MG63 (cell line): ENCODE measurements at regions not wholly inside any gene's neighbourhood (a gene's known extent, or its start where the extent isn't known, plus 50 kb on each side); places are given as distances from the start of the nearest gene placed in this dataset.

Source experiments
- DNase-seq: peaks from one replicate; pipeline ENCODE4 v3.0.0-alpha.2; 2020
- H3K27me3 ChIP-seq: fragments of 250-450 bp; sonication (Bioruptor Pico); 2 replicates; pipeline ENCODE4 v1.5.1; 2020; ENCODE audit warnings: mild to moderate bottlenecking, moderate library complexity
- H3K36me3 ChIP-seq: fragments of 250-450 bp; sonication (Bioruptor Pico); 2 replicates; pipeline ENCODE4 v1.5.1; 2020; ENCODE audit warnings: mild to moderate bottlenecking, moderate library complexity
- H3K4me3 ChIP-seq: fragments of 250-450 bp; sonication (Bioruptor Pico); 2 replicates; pipeline ENCODE4 v1.5.1; 2020; ENCODE audit warnings: mild to moderate bottlenecking, moderate library complexity
- H3K9me3 ChIP-seq: fragments of 250-450 bp; sonication (Bioruptor Pico); 2 replicates; pipeline ENCODE4 v1.5.1; 2020; ENCODE audit warnings: mild to moderate bottlenecking, moderate library complexity

DNA sequence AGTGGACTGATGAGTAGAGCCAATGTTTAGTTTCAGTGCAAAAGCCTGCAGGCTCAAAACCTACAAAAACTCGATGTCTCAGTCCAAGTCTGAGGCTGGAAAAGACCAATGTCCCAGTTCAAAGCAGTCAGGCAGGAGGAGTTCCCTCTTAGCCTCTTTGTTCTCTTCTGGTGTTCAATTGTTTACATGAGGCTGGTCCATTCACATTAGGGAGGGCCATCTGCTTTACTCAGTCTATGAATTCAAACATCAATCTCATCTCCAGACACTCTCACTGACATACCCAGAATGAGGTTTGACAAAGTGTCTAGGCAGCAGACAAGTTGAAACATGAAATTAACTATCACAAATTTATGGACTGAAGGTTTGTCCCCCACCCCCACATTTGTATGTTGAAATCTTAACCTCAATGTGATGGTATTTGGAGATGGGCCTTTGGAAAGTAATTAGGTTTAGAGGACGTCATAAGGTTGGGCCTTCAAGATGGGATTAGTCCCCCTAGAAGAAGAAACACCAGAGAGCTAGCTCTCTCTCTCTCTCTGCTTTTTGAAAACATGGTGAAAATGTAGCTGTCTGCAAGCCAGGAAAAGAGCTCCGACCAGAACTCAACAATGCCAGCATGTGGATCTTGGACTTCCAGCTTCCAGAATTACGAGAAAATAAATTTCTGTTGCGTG is 438.5 kb upstream of the RGMA start:
- no peak for DNase-seq
- H3K4me3 ChIP-seq = no peak overlapping the region
- H3K36me3 ChIP-seq = no peaks in the 10 kb centered on the region
- no peaks in the 10 kb centered on the region for H3K9me3 ChIP-seq
- peaks cover 28% of the 10 kb centered on the region for H3K27me3 ChIP-seq

DNA sequence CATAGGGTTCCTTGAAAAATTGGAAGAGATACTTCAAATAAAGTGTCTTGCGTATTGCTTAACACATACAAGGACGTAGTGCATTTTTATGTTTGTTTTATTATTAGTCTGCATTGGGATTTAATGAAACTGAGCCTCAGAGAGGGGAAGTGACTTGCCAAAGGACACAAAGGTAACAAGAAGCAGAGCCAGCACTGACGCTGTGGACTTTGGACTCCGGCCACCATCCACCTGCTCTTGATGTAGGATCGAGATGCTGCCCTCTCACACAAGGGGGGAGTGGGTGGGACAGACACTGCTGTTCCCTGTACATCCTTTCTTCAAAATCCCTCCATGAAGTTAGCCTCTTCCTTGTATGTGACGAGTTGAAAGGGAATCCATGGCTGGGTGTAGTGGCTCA is 435.4 kb upstream of the RGMA start:
- peaks cover 42% of the 10 kb centered on the region for H3K27me3 ChIP-seq
- no peaks in the 10 kb centered on the region for H3K36me3 ChIP-seq
- DNase-seq = no peak
- H3K9me3 ChIP-seq = no peaks in the 10 kb centered on the region
- H3K4me3 ChIP-seq = no peak overlapping the region

GRCh38 chr15:93523481-93523880 is 434.5 kb upstream of the RGMA start:
- Histone ChIP-seq H3K4me3 (no peak overlapping the region), H3K36me3 (no peaks in the 10 kb centered on the region), H3K9me3 (no peaks in the 10 kb centered on the region), H3K27me3 (peaks cover 48% of the 10 kb centered on the region)
- DNase-seq = peak; percentile 82

GRCh38 chr15:93520206-93520605 is 431.2 kb upstream of the RGMA start:
- Histone ChIP-seq H3K27me3 (peaks cover 34% of the 10 kb centered on the region), H3K9me3 (no peaks in the 10 kb centered on the region), H3K36me3 (no peaks in the 10 kb centered on the region), H3K4me3 (no peak overlapping the region)
- no peak for DNase-seq

- Histone ChIP-seq H3K36me3 (no peaks in the 10 kb centered on the region), H3K27me3 (peaks cover 34% of the 10 kb centered on the region), H3K4me3 (no peak overlapping the region), H3K9me3 (no peaks in the 10 kb centered on the region)
- no peak for DNase-seq
Measured at GRCh38 chr15:93519599-93519998, 430.6 kb upstream of the RGMA start.

- Histone ChIP-seq H3K36me3 (no peaks in the 10 kb centered on the region), H3K4me3 (no peak overlapping the region), H3K27me3 (peaks cover 39% of the 10 kb centered on the region), H3K9me3 (no peaks in the 10 kb centered on the region)
- no peak for DNase-seq
Measured at GRCh38 chr15:93517176-93517575, 428.2 kb upstream of the RGMA start.

GRCh38 chr15:93515256-93516051 is 426.4 kb upstream of the RGMA start:
- peaks cover 29% of the 10 kb centered on the region for H3K27me3 ChIP-seq
- no peak overlapping the region for H3K4me3 ChIP-seq
- H3K36me3 ChIP-seq = no peaks in the 10 kb centered on the region
- no peaks in the 10 kb centered on the region for H3K9me3 ChIP-seq
- DNase-seq = peak; percentile 24

DNA sequence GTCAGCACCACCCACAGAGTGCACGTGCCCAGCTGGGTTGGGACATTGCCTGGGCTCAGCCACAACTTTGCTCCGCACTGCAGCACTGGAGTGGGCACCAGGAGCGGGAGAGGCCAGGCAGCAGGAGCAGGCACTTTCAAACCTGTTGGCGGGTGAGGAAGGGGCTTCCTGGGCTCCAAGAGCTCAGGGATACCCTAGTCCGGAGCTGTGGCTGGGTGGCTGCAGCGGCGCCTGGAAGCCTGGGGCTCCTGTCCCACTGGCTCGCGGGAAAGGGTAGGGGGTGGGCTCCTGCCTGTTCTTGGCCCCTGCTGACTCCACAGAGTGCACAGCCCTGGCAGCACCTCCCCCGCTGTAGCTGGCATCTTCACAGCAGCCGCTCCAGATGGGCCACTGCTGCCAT is 417.6 kb upstream of the RGMA start:
- Histone ChIP-seq H3K9me3 (no peaks in the 10 kb centered on the region), H3K27me3 (no peaks in the 10 kb centered on the region; the same call in 1 of the 2 replicates), H3K4me3 (no peak overlapping the region), H3K36me3 (no peaks in the 10 kb centered on the region)
- DNase-seq = no peak

DNA sequence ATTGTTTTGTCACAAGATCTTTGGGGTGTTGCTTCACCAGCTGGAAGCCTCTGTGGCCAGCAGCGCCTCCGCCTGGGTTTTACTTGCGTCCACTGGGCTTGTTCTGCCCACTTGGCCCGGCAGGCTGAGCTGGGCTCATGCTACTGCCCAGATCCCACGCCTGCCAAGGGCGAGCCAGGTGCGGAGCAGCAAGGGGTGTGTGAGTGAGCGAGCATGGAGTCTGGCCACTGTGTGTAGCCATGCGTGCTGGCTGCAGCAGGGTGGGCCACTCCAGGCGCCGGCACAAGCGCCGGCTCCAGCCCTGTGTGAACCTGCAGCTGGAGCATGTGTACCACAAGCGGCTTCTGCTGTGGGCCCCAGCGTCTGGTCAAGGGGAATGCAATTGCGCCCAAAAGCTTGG is 416.5 kb upstream of the RGMA start:
- DNase-seq = no peak
- Histone ChIP-seq H3K27me3 (no peaks in the 10 kb centered on the region), H3K9me3 (no peaks in the 10 kb centered on the region), H3K4me3 (no peak overlapping the region), H3K36me3 (no peaks in the 10 kb centered on the region)

- Histone ChIP-seq H3K27me3 (no peaks in the 10 kb centered on the region), H3K9me3 (no peaks in the 10 kb centered on the region), H3K4me3 (no peak overlapping the region), H3K36me3 (no peaks in the 10 kb centered on the region)
- no peak for DNase-seq
Measured at GRCh38 chr15:93501946-93502345, 412.9 kb upstream of the RGMA start.

DNA sequence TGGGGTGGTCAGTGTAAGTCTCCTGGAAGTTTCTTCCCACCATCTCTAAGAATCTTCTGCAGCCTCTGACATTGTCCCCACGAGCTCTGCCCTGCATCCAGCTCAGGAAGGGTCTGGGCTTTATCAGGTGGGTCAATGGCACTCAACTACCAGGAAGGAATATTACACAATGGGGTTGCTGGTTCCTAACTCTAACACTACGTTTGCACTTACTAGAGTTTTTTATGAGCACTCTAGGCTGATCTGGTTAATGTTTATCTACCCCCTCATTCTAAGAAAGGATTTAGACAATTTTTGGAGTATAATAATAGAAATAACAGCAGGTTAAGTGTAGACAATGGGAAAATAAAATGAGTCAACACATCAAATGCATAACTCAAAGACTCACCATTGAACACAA is 411.1 kb upstream of the RGMA start:
- Histone ChIP-seq H3K4me3 (no peak overlapping the region), H3K27me3 (no peaks in the 10 kb centered on the region), H3K9me3 (no peaks in the 10 kb centered on the region), H3K36me3 (no peaks in the 10 kb centered on the region)
- DNase-seq = no peak

GRCh38 chr15:93497291-93497690 is 408.3 kb upstream of the RGMA start:
- Histone ChIP-seq H3K27me3 (no peaks in the 10 kb centered on the region), H3K9me3 (no peaks in the 10 kb centered on the region), H3K4me3 (no peak overlapping the region), H3K36me3 (no peaks in the 10 kb centered on the region)
- DNase-seq = no peak

DNA sequence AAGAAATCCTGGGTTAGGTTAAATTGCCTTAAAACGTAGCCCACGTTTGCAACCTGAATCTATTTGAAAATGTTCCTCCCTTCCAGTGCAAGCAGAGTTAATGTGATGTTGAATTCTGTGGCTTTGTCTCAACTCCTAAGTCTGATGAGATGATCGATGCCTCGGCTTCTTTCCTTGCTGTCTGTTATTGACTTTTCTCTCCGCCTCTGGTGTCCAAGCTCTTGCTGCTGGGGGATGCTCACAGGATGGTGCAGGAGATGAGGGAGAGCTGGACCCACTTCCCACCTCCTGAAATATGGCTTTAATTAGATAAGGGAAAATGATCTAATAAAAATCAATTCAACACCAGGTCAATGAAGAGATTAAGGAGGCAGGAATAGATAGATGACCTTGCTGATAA is 407.9 kb upstream of the RGMA start:
- Histone ChIP-seq H3K36me3 (no peaks in the 10 kb centered on the region), H3K9me3 (no peaks in the 10 kb centered on the region), H3K27me3 (no peaks in the 10 kb centered on the region), H3K4me3 (no peak overlapping the region)
- DNase-seq = no peak

- Histone ChIP-seq H3K4me3 (no peak overlapping the region), H3K27me3 (no peaks in the 10 kb centered on the region), H3K36me3 (no peaks in the 10 kb centered on the region), H3K9me3 (no peaks in the 10 kb centered on the region)
- no peak for DNase-seq
Measured at GRCh38 chr15:93495799-93496637, 407.0 kb upstream of the RGMA start.

DNA sequence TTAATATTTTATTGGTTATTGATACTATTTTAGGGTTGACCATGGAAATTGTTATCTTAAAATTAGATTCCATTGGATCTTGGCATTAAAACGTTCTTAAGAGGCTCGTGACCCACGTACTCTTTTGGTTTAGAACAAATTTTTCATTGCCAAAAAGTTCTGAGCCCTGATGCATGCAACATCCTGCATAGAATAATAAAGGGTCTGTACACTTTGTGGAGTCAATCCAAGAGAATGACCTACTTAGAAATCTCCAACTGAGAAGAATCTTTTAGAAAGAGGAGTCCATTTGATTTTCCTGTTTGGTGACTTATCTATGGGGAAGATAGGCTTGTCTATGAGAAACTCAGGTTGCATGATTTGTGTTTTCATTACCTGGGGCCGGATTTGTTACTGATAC is 404.2 kb upstream of the RGMA start:
- H3K4me3 ChIP-seq = no peak overlapping the region
- no peak for DNase-seq
- no peaks in the 10 kb centered on the region for H3K36me3 ChIP-seq
- no peaks in the 10 kb centered on the region for H3K27me3 ChIP-seq
- no peaks in the 10 kb centered on the region for H3K9me3 ChIP-seq

GRCh38 chr15:93491291-93491690 is 402.3 kb upstream of the RGMA start:
- Histone ChIP-seq H3K36me3 (no peaks in the 10 kb centered on the region), H3K9me3 (no peaks in the 10 kb centered on the region), H3K27me3 (no peaks in the 10 kb centered on the region), H3K4me3 (no peak overlapping the region)
- no peak for DNase-seq

GRCh38 chr15:93488296-93488713 is 399.3 kb upstream of the RGMA start:
- Histone ChIP-seq H3K27me3 (no peaks in the 10 kb centered on the region), H3K9me3 (no peaks in the 10 kb centered on the region), H3K4me3 (no peak overlapping the region), H3K36me3 (no peaks in the 10 kb centered on the region)
- DNase-seq = no peak
